ENCODE measurements at regions not wholly inside any gene's neighbourhood (a gene's known extent, or its start where the extent isn't known, plus 50 kb on each side); places are given as distances from the start of the nearest gene placed in this dataset.

DNA sequence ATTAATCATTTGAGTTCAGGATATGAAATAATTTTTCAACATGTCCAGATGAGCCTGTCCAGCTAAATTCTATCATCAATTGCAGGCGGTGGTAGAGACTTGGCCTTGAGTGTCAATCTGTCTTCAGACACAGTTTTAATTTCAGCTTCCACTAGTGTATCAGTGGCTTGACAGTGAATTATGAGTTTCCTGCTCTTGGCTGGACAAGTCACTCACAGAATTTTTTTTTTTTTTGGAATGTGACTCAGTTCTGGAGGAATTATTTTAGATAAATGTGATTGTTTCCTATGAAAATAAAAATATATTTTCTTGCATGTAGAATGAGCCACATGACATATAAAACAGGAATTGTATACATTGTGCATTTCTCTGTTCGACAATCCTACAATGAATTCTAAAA, 319.9 kb upstream of the AKR1E2 start:
- Histone ChIP-seq H3K4me3 (no peak overlapping the region), H3K4me1 (no peaks in the 10 kb centered on the region), H3K27ac (no peak overlapping the region), H3K9me3 (no peaks in the 10 kb centered on the region), H3K27me3 (peaks cover 0 to 4% (median 0%) of the 10 kb centered on the region in 4 donors), H3K36me3 (no peaks in the 10 kb centered on the region)
- TF ChIP-seq, protein P1, sequence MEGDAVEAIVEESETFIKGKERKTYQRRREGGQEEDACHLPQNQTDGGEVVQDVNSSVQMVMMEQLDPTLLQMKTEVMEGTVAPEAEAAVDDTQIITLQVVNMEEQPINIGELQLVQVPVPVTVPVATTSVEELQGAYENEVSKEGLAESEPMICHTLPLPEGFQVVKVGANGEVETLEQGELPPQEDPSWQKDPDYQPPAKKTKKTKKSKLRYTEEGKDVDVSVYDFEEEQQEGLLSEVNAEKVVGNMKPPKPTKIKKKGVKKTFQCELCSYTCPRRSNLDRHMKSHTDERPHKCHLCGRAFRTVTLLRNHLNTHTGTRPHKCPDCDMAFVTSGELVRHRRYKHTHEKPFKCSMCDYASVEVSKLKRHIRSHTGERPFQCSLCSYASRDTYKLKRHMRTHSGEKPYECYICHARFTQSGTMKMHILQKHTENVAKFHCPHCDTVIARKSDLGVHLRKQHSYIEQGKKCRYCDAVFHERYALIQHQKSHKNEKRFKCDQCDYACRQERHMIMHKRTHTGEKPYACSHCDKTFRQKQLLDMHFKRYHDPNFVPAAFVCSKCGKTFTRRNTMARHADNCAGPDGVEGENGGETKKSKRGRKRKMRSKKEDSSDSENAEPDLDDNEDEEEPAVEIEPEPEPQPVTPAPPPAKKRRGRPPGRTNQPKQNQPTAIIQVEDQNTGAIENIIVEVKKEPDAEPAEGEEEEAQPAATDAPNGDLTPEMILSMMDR (IDR thresholded peaks at IDR 0.05) = no peak
- intact Hi-C loops (cut with DNase I) = no loop called here
- no peak for ATAC-seq
- 56 to 81% methylated on average over 2 of the region's 2 CpGs for WGBS, 2 donors
- DNase-seq = no peak
- FAIRE-seq = no peak

DNA sequence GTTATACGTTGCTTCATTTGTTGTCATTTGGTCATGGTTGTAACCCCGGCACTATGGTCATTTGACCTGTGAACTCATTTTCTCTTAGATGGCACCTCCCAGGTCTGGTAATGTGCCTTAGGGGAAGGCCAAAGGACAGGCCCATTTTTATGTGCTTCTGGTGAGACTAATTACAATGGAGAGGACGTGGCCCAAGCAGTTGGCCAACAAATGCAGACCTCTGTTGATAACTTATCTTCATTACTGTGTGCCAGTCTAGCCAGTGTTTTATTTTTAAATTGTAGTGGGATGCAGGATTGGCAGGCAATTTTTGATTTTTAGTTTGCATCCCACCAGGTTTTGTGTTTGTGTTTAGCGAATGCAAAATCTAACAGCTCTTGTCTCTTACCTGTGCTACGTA, 321.5 kb upstream of the AKR1E2 start:
- Histone ChIP-seq H3K27ac (no peak overlapping the region), H3K27me3 (peaks cover 0 to 4% (median 0%) of the 10 kb centered on the region in 4 donors), H3K4me1 (peaks cover 0 to 5% (median 0%) of the 10 kb centered on the region in 3 donors), H3K9me3 (no peaks in the 10 kb centered on the region), H3K36me3 (no peaks in the 10 kb centered on the region), H3K4me3 (no peak overlapping the region)
- ATAC-seq = no peak
- no peak for FAIRE-seq
- intact Hi-C loops (cut with DNase I) = no loop called here
- TF ChIP-seq, protein P1 (IDR thresholded peaks at IDR 0.05) = no peak
- no peak for DNase-seq
- WGBS, 2 donors = 77 to 87% methylated on average over 5 of the region's 5 CpGs

DNA sequence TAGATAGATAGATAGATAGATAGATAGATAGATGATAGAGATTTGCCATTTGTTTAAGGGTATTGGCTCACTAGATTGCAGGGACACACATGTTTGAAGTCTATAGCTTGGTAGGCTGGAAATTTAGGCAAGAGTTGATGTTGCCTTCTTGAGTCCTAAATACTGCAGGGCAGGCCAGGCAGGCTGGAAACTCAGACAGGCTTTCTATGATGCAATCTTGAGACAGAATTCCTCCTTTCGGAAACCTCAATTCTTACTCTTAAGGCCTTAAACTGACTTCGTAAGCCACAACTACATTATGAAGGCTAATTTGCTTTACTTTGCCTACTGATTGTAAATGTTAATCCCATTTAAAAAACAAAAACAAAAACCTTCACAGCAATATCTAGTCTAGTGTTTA, 322.9 kb upstream of the AKR1E2 start:
- H3K4me1 ChIP-seq = peaks cover 0 to 5% (median 0%) of the 10 kb centered on the region in 3 donors
- FAIRE-seq = no peak
- intact Hi-C loops (cut with DNase I) = no loop called here
- H3K27me3 ChIP-seq = peaks cover 0 to 4% (median 0%) of the 10 kb centered on the region in 4 donors
- no peak for ATAC-seq
- 89 to 98% methylated on average over 2 of the region's 2 CpGs for WGBS, 2 donors
- TF ChIP-seq, protein P1 (IDR thresholded peaks at IDR 0.05) = no peak
- H3K27ac ChIP-seq = no peak overlapping the region
- H3K36me3 ChIP-seq = no peaks in the 10 kb centered on the region
- no peak overlapping the region for H3K4me3 ChIP-seq
- no peak for DNase-seq
- H3K9me3 ChIP-seq = no peaks in the 10 kb centered on the region

DNA sequence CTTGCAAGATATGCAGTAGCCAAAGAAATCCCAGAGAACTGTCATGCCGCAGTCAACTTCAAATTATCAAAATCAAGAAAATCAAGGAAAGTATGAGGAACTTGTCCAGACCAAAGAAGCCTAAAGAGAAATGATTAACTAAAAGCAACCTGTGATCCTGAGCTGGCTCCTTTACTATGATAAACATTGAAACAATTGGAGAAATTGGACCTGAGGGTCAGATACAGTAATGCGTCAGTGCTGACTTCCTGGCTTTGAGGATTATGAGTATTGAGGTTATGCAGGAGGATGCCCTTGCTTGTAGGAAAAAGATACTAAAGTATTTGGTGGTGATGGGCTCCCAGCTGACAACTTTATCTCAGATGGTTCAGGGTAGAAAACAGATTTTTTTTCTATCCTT, 324.7 kb upstream of the AKR1E2 start:
- intact Hi-C loops (cut with DNase I) = no loop called here
- DNase-seq (no peak), ATAC-seq (peak in 2 of 4 donors; percentile 31 to 32)

DNA sequence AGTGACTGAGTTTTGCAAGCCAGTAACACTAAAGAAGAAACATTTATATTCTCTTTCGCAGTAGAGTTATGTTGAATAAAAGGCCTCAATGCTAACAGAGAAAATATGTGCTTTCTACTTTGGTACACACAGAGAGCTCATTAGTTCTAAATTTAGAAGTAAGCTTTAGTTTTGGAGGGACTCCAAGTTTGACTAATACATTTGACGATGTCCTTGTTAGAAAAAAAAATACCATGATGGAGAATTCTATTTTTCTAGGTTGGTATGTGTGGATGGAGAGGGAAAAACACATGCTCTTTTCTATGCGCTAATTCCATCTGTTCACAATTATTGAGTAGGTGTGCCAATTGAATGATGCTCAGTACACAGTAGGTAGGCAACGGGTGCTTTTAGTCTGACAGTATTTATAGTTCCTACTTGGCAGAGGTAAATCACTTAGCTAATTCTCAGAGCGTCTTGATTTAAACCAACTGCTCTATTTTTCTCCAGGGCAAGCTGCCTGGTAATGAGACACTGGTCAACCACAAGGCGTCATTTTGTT, 327.2 kb upstream of the AKR1E2 start:
- Histone ChIP-seq H3K27ac (no peak overlapping the region), H3K4me3 (no peak overlapping the region), H3K27me3 (peaks cover 0 to 4% (median 0%) of the 10 kb centered on the region in 4 donors), H3K9me3 (no peaks in the 10 kb centered on the region), H3K4me1 (peaks cover 0 to 5% (median 0%) of the 10 kb centered on the region in 3 donors), H3K36me3 (no peaks in the 10 kb centered on the region)
- TF ChIP-seq, protein P1 (IDR thresholded peaks at IDR 0.05) = no peak
- intact Hi-C loops (cut with DNase I) = no loop called here
- ATAC-seq (peak in 3 of 4 donors; percentile 55 to 73 (median 64)), DNase-seq (no peak), FAIRE-seq (peak; percentile 81)
- WGBS, 2 donors = 47 to 52% methylated on average over 6 of the region's 6 CpGs

More for the DNA sequence above, 324.7 kb upstream of the AKR1E2 start:
- Histone ChIP-seq H3K4me3 (no peak overlapping the region), H3K27ac (no peak overlapping the region), H3K4me1 (peaks cover 0 to 5% (median 0%) of the 10 kb centered on the region in 3 donors), H3K27me3 (peaks cover 0 to 4% (median 0%) of the 10 kb centered on the region in 4 donors), H3K36me3 (no peaks in the 10 kb centered on the region), H3K9me3 (no peaks in the 10 kb centered on the region)
- WGBS, 2 donors = 32 to 47% methylated on average over 2 of the region's 2 CpGs
- TF ChIP-seq, protein P1 (IDR thresholded peaks at IDR 0.05) = no peak
- no peak for FAIRE-seq

All from pancreas (tissue), 10 donors.